GM18873 (cell line): ENCODE measurements at regions not wholly inside any gene's neighbourhood (a gene's known extent, or its start where the extent isn't known, plus 50 kb on each side); places are given as distances from the start of the nearest gene placed in this dataset.

Experiments used
- ATAC-seq: cut with Tn5 transposase; IDR thresholded peaks from one replicate; pipeline ENCODE4 v1.9.1; 2021; ENCODE audit warnings: mild to moderate bottlenecking, moderate library complexity, moderate number of reproducible peaks; ENCODE audit not compliant: unreplicated experiment, low FRiP score

- no peak for ATAC-seq
Measured at GRCh38 chr9:80465556-80465955, 893.8 kb downstream of the TLE4 start.

- no peak for ATAC-seq
Measured at GRCh38 chr9:80449513-80449912, 877.7 kb downstream of the TLE4 start.

GRCh38 chr9:80448996-80449395 is 877.2 kb downstream of the TLE4 start:
- ATAC-seq = no peak

GRCh38 chr9:80447876-80448275 is 876.1 kb downstream of the TLE4 start:
- ATAC-seq = no peak

- ATAC-seq = no peak
Measured at GRCh38 chr9:80440724-80441123, 869.0 kb downstream of the TLE4 start.

- no peak for ATAC-seq
Measured at GRCh38 chr9:80437825-80438224, 866.1 kb downstream of the TLE4 start.

GRCh38 chr9:80437091-80437640 is 865.4 kb downstream of the TLE4 start:
- no peak for ATAC-seq

GRCh38 chr9:80435591-80435990 is 863.8 kb downstream of the TLE4 start:
- ATAC-seq = no peak

- no peak for ATAC-seq
Measured at GRCh38 chr9:80426992-80427391, 855.2 kb downstream of the TLE4 start.

- no peak for ATAC-seq
Measured at GRCh38 chr9:80417211-80417773, 845.5 kb downstream of the TLE4 start.

GRCh38 chr9:80410106-80410505 is 838.3 kb downstream of the TLE4 start:
- no peak for ATAC-seq

GRCh38 chr9:80407220-80407619 is 835.5 kb downstream of the TLE4 start:
- ATAC-seq = no peak

- no peak for ATAC-seq
Measured at GRCh38 chr9:80401243-80401642, 829.5 kb downstream of the TLE4 start.

- no peak for ATAC-seq
Measured at GRCh38 chr9:80400624-80401230, 829.0 kb downstream of the TLE4 start.

- ATAC-seq = no peak
Measured at GRCh38 chr9:80399606-80400005, 827.8 kb downstream of the TLE4 start.

- no peak for ATAC-seq
Measured at GRCh38 chr9:80387828-80388227, 816.1 kb downstream of the TLE4 start.

GRCh38 chr9:80385246-80385645 is 813.5 kb downstream of the TLE4 start:
- ATAC-seq = no peak

- ATAC-seq = no peak
Measured at GRCh38 chr9:80383331-80383730, 811.6 kb downstream of the TLE4 start.

- ATAC-seq = no peak
Measured at GRCh38 chr9:80382211-80382891, 810.6 kb downstream of the TLE4 start.

GRCh38 chr9:80380301-80380700 is 808.5 kb downstream of the TLE4 start:
- no peak for ATAC-seq

GRCh38 chr9:80378669-80379293 is 807.0 kb downstream of the TLE4 start:
- ATAC-seq = no peak
